HFFc6 (cell line): ENCODE measurements at regions not wholly inside any gene's neighbourhood (a gene's known extent, or its start where the extent isn't known, plus 50 kb on each side); places are given as distances from the start of the nearest gene placed in this dataset.

Source experiments
- DNase-seq: peaks from one replicate; pipeline ENCODE4 v3.0.0-alpha.2; 2018
- H3K27ac Mint-ChIP-seq: 2 replicates; pipeline ENCODE4 v1.8.0; 2020; ENCODE audit warnings: mild to moderate bottlenecking, mixed read lengths
- H3K27me3 Mint-ChIP-seq: 2 replicates; pipeline ENCODE4 v1.8.0; 2021; ENCODE audit warnings: mild to moderate bottlenecking, moderate library complexity, mixed read lengths; ENCODE audit not compliant: insufficient read depth
- H3K36me3 Mint-ChIP-seq: 2 replicates; pipeline ENCODE4 v1.8.0; 2021; ENCODE audit warnings: low read depth, mixed read lengths
- H3K4me1 Mint-ChIP-seq: 2 replicates; pipeline ENCODE4 v1.8.0; 2020; ENCODE audit warnings: low read depth, mixed read lengths
- H3K4me3 Mint-ChIP-seq: 2 replicates; pipeline ENCODE4 v1.8.0; 2020; ENCODE audit warnings: mild to moderate bottlenecking, moderate library complexity, mixed read lengths
- H3K9me3 Mint-ChIP-seq: 2 replicates; pipeline ENCODE4 v1.8.0; 2020; ENCODE audit warnings: mild to moderate bottlenecking, mixed read lengths
- CTCF ChIP-seq: fragments of 200-600 bp; sonication (generic); IDR thresholded peaks from 2 replicates; pipeline ENCODE4 v1.5.0; 2021; ENCODE audit warnings: antibody characterized with exemption, mild to moderate bottlenecking

GRCh38 chr2:204492417-204492816 lies 52.9 kb upstream of the PARD3B start:
- Mint-ChIP-seq H3K27me3 (no peaks in the 10 kb centered on the region; the same call in 1 of the 2 replicates), H3K4me1 (no peaks in the 10 kb centered on the region; the same call in 1 of the 2 replicates), H3K4me3 (no peak overlapping the region), H3K36me3 (no peaks in the 10 kb centered on the region), H3K27ac (no peak overlapping the region), H3K9me3 (no peaks in the 10 kb centered on the region)
- DNase-seq, result no peak
- no peak for TF ChIP-seq CTCF

GRCh38 chr2:204494681-204495080 lies 50.6 kb upstream of the PARD3B start:
- Mint-ChIP-seq H3K9me3 (no peaks in the 10 kb centered on the region), H3K4me1 (no peaks in the 10 kb centered on the region), H3K27ac (no peak overlapping the region), H3K27me3 (no peaks in the 10 kb centered on the region; the same call in 1 of the 2 replicates), H3K36me3 (no peaks in the 10 kb centered on the region), H3K4me3 (no peak overlapping the region)
- no peak for TF ChIP-seq CTCF
- no peak for DNase-seq

- no peaks in the 10 kb centered on the region for H3K4me1 Mint-ChIP-seq
- H3K27me3 Mint-ChIP-seq, result no peaks in the 10 kb centered on the region; the same call in 1 of the 2 replicates
- no peak for TF ChIP-seq CTCF
- DNase-seq, result no peak
- no peaks in the 10 kb centered on the region for H3K9me3 Mint-ChIP-seq
- no peak overlapping the region for H3K4me3 Mint-ChIP-seq
- no peak overlapping the region for H3K27ac Mint-ChIP-seq
- no peaks in the 10 kb centered on the region for H3K36me3 Mint-ChIP-seq
These were observed 49.9 kb upstream of the PARD3B start for GRCh38 chr2:204495381-204495780.
